H1 (cell line): ENCODE measurements at regions not wholly inside any gene's neighbourhood (a gene's known extent, or its start where the extent isn't known, plus 50 kb on each side); places are given as distances from the start of the nearest gene placed in this dataset.

Source experiments
- CTCF ChIA-PET: fragments of 300-600 bp; sonication (Branson Sonifier 250); formaldehyde crosslinking; loops from one replicate; lab custom pipeline; 2021; ENCODE audit not compliant: partially characterized antibody; lab: Charles Lee
- POLR2A ChIA-PET: fragments of 300-600 bp; sonication (Branson Sonifier 250); formaldehyde crosslinking; loops from one replicate; lab custom pipeline; 2021; ENCODE audit warnings: inconsistent platforms; ENCODE audit not compliant: partially characterized antibody; lab: Charles Lee
- DNase-seq, 2 experiments: peaks; one replicate each; pipeline versions ENCODE4 v3.0.0 to v3.0.0-alpha.2; 2010 to 2022; ENCODE audit warnings: low spot score in 2 of 2, low read depth in 1 of 2, mixed read lengths in 1 of 2
- FAIRE-seq: peaks from 2 replicates; lab custom pipeline; 2011; peaks lifted over from hg19 to GRCh38; lab: Jason Lieb, UNC
- H2AFZ ChIP-seq: 2 replicates; pipeline ENCODE4 v1.8.1; 2012; ENCODE audit warnings: low read length, inconsistent platforms
- H2AK5ac ChIP-seq: 2 replicates; pipeline ENCODE4 v1.6.1; 2013; ENCODE audit warnings: low read depth, low read length
- H2BK120ac ChIP-seq: replicated peaks from 2 replicates; pipeline ENCODE3; 2013; ENCODE audit warnings: low read depth, low read length, inconsistent platforms
- H2BK12ac ChIP-seq: 2 replicates; pipeline ENCODE4 v1.6.1; 2013; ENCODE audit warnings: low read depth, low read length
- H2BK15ac ChIP-seq: 2 replicates; pipeline ENCODE4 v1.6.1; 2013; ENCODE audit warnings: low read length
- H2BK20ac ChIP-seq: 2 replicates; pipeline ENCODE4 v1.6.1; 2013; ENCODE audit warnings: low read length
- H2BK5ac ChIP-seq: 2 replicates; pipeline ENCODE4 v1.6.1; 2013; ENCODE audit warnings: low read depth, low read length
- H3K14ac ChIP-seq: 2 replicates; pipeline ENCODE4 v1.6.1; 2013; ENCODE audit warnings: inconsistent platforms; ENCODE audit not compliant: insufficient read length
- H3K18ac ChIP-seq: 2 replicates; pipeline ENCODE4 v1.6.1; 2013; ENCODE audit warnings: low read length; ENCODE audit errors: extremely low read depth
- H3K23ac ChIP-seq: 2 replicates; pipeline ENCODE4 v1.6.1; 2013; ENCODE audit warnings: inconsistent platforms; ENCODE audit not compliant: insufficient read length
- H3K23me2 ChIP-seq: 2 replicates; pipeline ENCODE4 v1.6.1; 2013; ENCODE audit warnings: low read depth, low read length
- H3K27ac ChIP-seq: 2 replicates; pipeline ENCODE4 v1.6.1; 2011; ENCODE audit warnings: low read depth, low read length, inconsistent platforms
- H3K27me3 ChIP-seq, 4 experiments: replicated peaks in 1 of 4; 1 replicate in 1 of 4; 2 replicates in 3 of 4; pipeline versions ENCODE4 v1.6.1 to v1.8.1; 2011 to 2013; ENCODE audit warnings: low read length in 3 of 4, mild to moderate bottlenecking in 3 of 4, inconsistent platforms in 2 of 4, mixed read lengths in 2 of 4, moderate library complexity in 1 of 4; ENCODE audit not compliant: control insufficient read depth in 3 of 4, insufficient read depth in 3 of 4; ENCODE audit errors: extremely low read depth in 1 of 4
- H3K36me3 ChIP-seq, 4 experiments: 2 replicates each; pipeline versions ENCODE4 v1.6.1 to v1.8.1; 2011 to 2013; ENCODE audit warnings: mild to moderate bottlenecking in 4 of 4, low read length in 3 of 4, moderate library complexity in 2 of 4, control low read depth in 1 of 4, inconsistent platforms in 1 of 4; ENCODE audit not compliant: insufficient read depth in 4 of 4, control insufficient read depth in 2 of 4
- H3K4ac ChIP-seq: replicated peaks from 2 replicates; pipeline ENCODE3; 2013; ENCODE audit warnings: low read length, low read depth, mixed read lengths, inconsistent platforms; ENCODE audit not compliant: insufficient read length
- H3K4me1 ChIP-seq, 4 experiments: replicated peaks in 1 of 4; 1 replicate in 1 of 4; 2 replicates in 3 of 4; pipeline versions ENCODE4 v1.6.1 to v1.8.1; 2011 to 2013; ENCODE audit warnings: low read length in 3 of 4, inconsistent platforms in 2 of 4, mixed read lengths in 1 of 4; ENCODE audit not compliant: insufficient read depth in 4 of 4, control insufficient read depth in 3 of 4
- H3K4me2 ChIP-seq, 2 experiments: 2 replicates each; pipeline versions ENCODE4 v1.6.1 to v1.8.1; 2011 to 2013; ENCODE audit warnings: low read depth in 2 of 2, low read length in 2 of 2, control low read depth in 1 of 2, inconsistent platforms in 1 of 2, mild to moderate bottlenecking in 1 of 2; ENCODE audit not compliant: insufficient read depth in 1 of 2
- H3K4me3 ChIP-seq, 4 experiments: fragments of 200-600, 300-600 bp in 1 of 4; sonication (generic), shearing (Covaris generic), sonication (Bioruptor Twin) in 1 of 4; 2 replicates each; pipeline versions ENCODE4 v1.5.1 to v1.8.1; 2011 to 2016; ENCODE audit warnings: low read length in 4 of 4, low read depth in 3 of 4, control low read depth in 2 of 4, inconsistent platforms in 2 of 4, mild to moderate bottlenecking in 2 of 4, mixed read lengths in 1 of 4, moderate library complexity in 1 of 4; ENCODE audit not compliant: insufficient read depth in 2 of 4; ENCODE audit errors: extremely low read depth in 1 of 4
- H3K56ac ChIP-seq: replicated peaks from 2 replicates; pipeline ENCODE3; 2013; ENCODE audit warnings: low read depth, mild to moderate bottlenecking, mixed read lengths, low read length, inconsistent platforms; ENCODE audit not compliant: insufficient read length
- H3K79me1 ChIP-seq: 2 replicates; pipeline ENCODE4 v1.6.1; 2013; ENCODE audit warnings: low read depth, low read length, control low read depth
- H3K79me2 ChIP-seq, 2 experiments: 2 replicates each; pipeline versions ENCODE4 v1.6.1 to v1.8.1; 2012 to 2013; ENCODE audit warnings: low read length in 2 of 2, mild to moderate bottlenecking in 2 of 2, inconsistent platforms in 1 of 2; ENCODE audit not compliant: insufficient read depth in 2 of 2, control insufficient read depth in 1 of 2
- H3K9ac ChIP-seq, 4 experiments: replicated peaks in 1 of 4; 1 replicate in 1 of 4; 2 replicates in 3 of 4; pipeline versions ENCODE4 v1.6.1 to v1.8.1; 2011 to 2013; ENCODE audit warnings: low read depth in 3 of 4, low read length in 3 of 4, control low read depth in 2 of 4, mild to moderate bottlenecking in 2 of 4, moderate library complexity in 2 of 4, inconsistent platforms in 1 of 4; ENCODE audit errors: extremely low read depth in 1 of 4
- H3K9me3 ChIP-seq, 2 experiments: 2 replicates each; pipeline versions ENCODE4 v1.6.1 to v1.8.1; 2012 to 2013; ENCODE audit warnings: mild to moderate bottlenecking in 2 of 2, moderate library complexity in 2 of 2, control low read depth in 1 of 2, inconsistent platforms in 1 of 2, low read depth in 1 of 2, low read length in 1 of 2, mixed read lengths in 1 of 2; ENCODE audit not compliant: insufficient read depth in 2 of 2
- H4K20me1 ChIP-seq, 2 experiments: replicated peaks in 1 of 2; 2 replicates each; pipeline versions ENCODE3 to v1.8.1; 2011 to 2013; ENCODE audit warnings: inconsistent platforms in 2 of 2, low read length in 2 of 2, mild to moderate bottlenecking in 1 of 2; ENCODE audit not compliant: insufficient read depth in 2 of 2, control insufficient read depth in 1 of 2
- H4K5ac ChIP-seq: 2 replicates; pipeline ENCODE4 v1.6.1; 2013; ENCODE audit warnings: low read length, low read depth, mixed read lengths, inconsistent platforms; ENCODE audit not compliant: insufficient read length
- H4K8ac ChIP-seq: 2 replicates; pipeline ENCODE4 v1.8.0; 2013; ENCODE audit warnings: mild to moderate bottlenecking, moderate library complexity, low read length, inconsistent platforms; ENCODE audit not compliant: insufficient read depth; ENCODE audit errors: extremely low read depth
- H4K91ac ChIP-seq: replicated peaks from 2 replicates; pipeline ENCODE3; 2013; ENCODE audit warnings: low read length, mixed read lengths, inconsistent platforms; ENCODE audit not compliant: insufficient read length
- CTBP2 ChIP-seq: IDR thresholded peaks from 2 replicates; pipeline ENCODE4 v1.7.0; 2011; ENCODE audit warnings: borderline replicate concordance, mild to moderate bottlenecking, moderate library complexity, mixed read lengths, low read length; ENCODE audit not compliant: insufficient read depth, insufficient read length
- JUN ChIP-seq: IDR thresholded peaks from 2 replicates; pipeline ENCODE4 v1.6.1; 2011; ENCODE audit warnings: low read depth, mild to moderate bottlenecking, improper control_type of control experiment, low read length
- KDM4A ChIP-seq: IDR thresholded peaks from one replicate; pipeline ENCODE4 v1.7.1; 2012; ENCODE audit warnings: low read depth, mild to moderate bottlenecking, moderate library complexity, low read length, inconsistent platforms; ENCODE audit not compliant: severe bottlenecking
- MAFK ChIP-seq: IDR thresholded peaks from 2 replicates; pipeline ENCODE4 v1.6.1; 2012; ENCODE audit warnings: low read depth, mild to moderate bottlenecking, improper control_type of control experiment, low read length
- RAD21 ChIP-seq, 2 experiments: IDR thresholded peaks in 1 of 2; conservative IDR thresholded peaks in 1 of 2; 2 replicates each; pipeline ENCODE4 v1.6.1; 2011; ENCODE audit warnings: low read depth in 2 of 2, low read length in 2 of 2, improper control_type of control experiment in 1 of 2, inconsistent platforms in 1 of 2, mild to moderate bottlenecking in 1 of 2, moderate library complexity in 1 of 2
- RNF2 ChIP-seq: fragments of 200-900, 300-1000 bp; sonication (generic); IDR thresholded peaks from 2 replicates; pipeline ENCODE4 v1.7.1; 2016; ENCODE audit warnings: borderline replicate concordance, low read depth, mild to moderate bottlenecking, antibody characterized with exemption, low read length; ENCODE audit not compliant: poor library complexity, severe bottlenecking; ENCODE audit errors: missing control alignments
- SP1 ChIP-seq: IDR thresholded peaks from 2 replicates; pipeline ENCODE4 v1.6.1; 2011; ENCODE audit warnings: low read depth, low read length
- SRF ChIP-seq: IDR thresholded peaks from 2 replicates; pipeline ENCODE4 v1.6.1; 2011; ENCODE audit warnings: mild to moderate bottlenecking, low read depth, low read length, moderate library complexity
- TAF7 ChIP-seq: optimal IDR thresholded peaks from 2 replicates; pipeline ENCODE3; 2011; ENCODE audit warnings: low read depth, mild to moderate bottlenecking, inconsistent platforms, low read length, moderate library complexity, borderline replicate concordance
- WGBS, 2 experiments: shearing (Covaris generic) in 1 of 2; methylation state at CpG; one replicate each; pipeline versions ENCODE4 v1.1.6 to v1.1.7; 2013 to 2015; ENCODE audit warnings: low lambda C conversion rate in 2 of 2, mixed read lengths in 2 of 2, inconsistent platforms in 1 of 2, low coverage in 1 of 2, missing lambda C conversion rate in 1 of 2; ENCODE audit not compliant: insufficient replicate concordance in 2 of 2, insufficient coverage in 1 of 2, insufficient read length in 1 of 2; ENCODE audit errors: extremely low coverage in 1 of 2, missing lambda C conversion rate in 1 of 2; 5-methylcytosine and 5-hydroxymethylcytosine counted together

DNA sequence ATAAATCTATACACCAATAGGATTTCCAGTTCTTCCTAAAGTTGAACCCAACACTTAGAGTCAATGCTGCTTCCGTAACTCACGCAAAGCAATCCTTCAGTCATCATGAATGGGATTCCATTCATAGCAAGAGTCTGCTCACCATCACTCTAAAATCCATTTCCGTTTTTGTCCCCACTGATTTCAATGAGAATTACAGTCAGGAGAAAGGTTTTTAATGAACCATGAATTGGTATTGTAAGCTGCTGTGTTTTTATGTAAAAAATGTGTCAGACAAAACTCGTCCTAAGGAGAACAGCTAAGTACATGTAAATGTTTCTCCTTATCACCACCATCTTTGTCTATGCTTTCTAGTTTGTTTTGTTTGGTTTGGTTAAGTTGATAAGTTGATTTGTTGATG is 391.5 kb downstream of the IRS1 start:
- H3K18ac ChIP-seq, result no peak overlapping the region
- no peak overlapping the region for H4K5ac ChIP-seq
- CTCF ChIA-PET, result no interaction called here
- H3K4me3 ChIP-seq, result no peak overlapping the region
- H3K36me3 ChIP-seq, result no peaks in the 10 kb centered on the region
- H3K9ac ChIP-seq, result no peak overlapping the region
- H3K79me2 ChIP-seq, result no peaks in the 10 kb centered on the region
- no peaks in the 10 kb centered on the region for H3K27me3 ChIP-seq
- DNase-seq (no peak), FAIRE-seq (no peak)
- no peak overlapping the region for H2BK120ac ChIP-seq
- no peaks in the 10 kb centered on the region for H3K79me1 ChIP-seq
- no peak overlapping the region for H2BK12ac ChIP-seq
- H4K91ac ChIP-seq, result no peak overlapping the region
- no peak overlapping the region for H2BK15ac ChIP-seq
- 76% methylated on average over 4 of the region's 4 CpGs; no CpG with 5 or more reads in 1 of the 2 experiments for WGBS, 2 experiments
- H4K8ac ChIP-seq, result no peak overlapping the region
- no peak for TF ChIP-seq TAF7
- TF ChIP-seq RNF2, result no peak
- no peak for TF ChIP-seq JUN
- TF ChIP-seq KDM4A, result no peak
- no peak for TF ChIP-seq SP1
- TF ChIP-seq CTBP2, result no peak
- TF ChIP-seq RAD21 (IDR thresholded peaks at IDR 0.05 in 1 of 2, conservative IDR thresholded peaks at IDR 0.05 in 1 of 2; ENCODE audit: low read depth in 2 of 2, low read length in 2 of 2), result no peak
- TF ChIP-seq SRF, result no peak
- no peak for TF ChIP-seq MAFK
- H3K56ac ChIP-seq, result no peak overlapping the region
- no peak overlapping the region for H2AFZ ChIP-seq
- H3K9me3 ChIP-seq, result no peaks in the 10 kb centered on the region
- H3K27ac ChIP-seq, result no peak overlapping the region
- H2BK20ac ChIP-seq, result no peak overlapping the region
- H3K4ac ChIP-seq, result no peak overlapping the region
- no peaks in the 10 kb centered on the region for H4K20me1 ChIP-seq
- H2BK5ac ChIP-seq, result no peak overlapping the region
- H3K4me1 ChIP-seq, result no peaks in the 10 kb centered on the region
- no peak overlapping the region for H3K14ac ChIP-seq
- no peaks in the 10 kb centered on the region for H3K23me2 ChIP-seq
- no peak overlapping the region for H3K4me2 ChIP-seq
- H2AK5ac ChIP-seq, result no peak overlapping the region
- no peak overlapping the region for H3K23ac ChIP-seq
- POLR2A ChIA-PET, result no interaction called here
